IMR-90 (cell line): ENCODE measurements at regions not wholly inside any gene's neighbourhood (a gene's known extent, or its start where the extent isn't known, plus 50 kb on each side); places are given as distances from the start of the nearest gene placed in this dataset.

Experiments used
- ATAC-seq: fragments of 200-7000 bp; cut with Tn5 transposase; 2 replicates; pipeline ENCODE4 v1.9.1; 2020; ENCODE audit warnings: low read depth, mild to moderate bottlenecking, moderate library complexity
- BruUV-seq: library from RNA; stranded (reverse); fragments of 400-500 nt; replicated peaks from 2 replicates; lab custom pipeline; 2021; lab: Mats Ljungman, UMichigan
- CTCF ChIA-PET: fragments of 300-600 bp; formaldehyde crosslinking; extraction: SDS; loops from one replicate; lab custom pipeline; 2021; ENCODE audit warnings: antibody characterized with exemption; lab: Yijun Ruan, JAX
- POLR2A ChIA-PET: fragments of 300-600 bp; sonication (Branson Sonifier 250); formaldehyde crosslinking; loops from one replicate; lab custom pipeline; 2022; ENCODE audit warnings: antibody characterized with exemption; ENCODE audit not compliant: unreplicated experiment; lab: Charles Lee
- DNase-seq: peaks from one replicate; pipeline ENCODE4 v3.0.0; 2013
- H2AFZ ChIP-seq: replicated peaks from 2 replicates; pipeline ENCODE3; 2013; ENCODE audit warnings: low read length, mild to moderate bottlenecking; ENCODE audit not compliant: poor library complexity
- H2AK5ac ChIP-seq: 2 replicates; pipeline ENCODE4 v1.6.1; 2013; ENCODE audit warnings: low read depth, low read length, inconsistent platforms
- H2AK9ac ChIP-seq: replicated peaks from 2 replicates; pipeline ENCODE3; 2013; ENCODE audit warnings: mild to moderate bottlenecking, low read depth, low read length, moderate library complexity; ENCODE audit not compliant: poor library complexity
- H2BK120ac ChIP-seq: 2 replicates; pipeline ENCODE4 v1.6.1; 2013; ENCODE audit warnings: low read depth, low read length, inconsistent platforms
- H2BK15ac ChIP-seq: 3 replicates; pipeline ENCODE4 v1.6.1; 2013; ENCODE audit warnings: low read depth, low read length, inconsistent platforms
- H2BK20ac ChIP-seq: 2 replicates; pipeline ENCODE4 v1.6.1; 2013; ENCODE audit warnings: low read depth, mild to moderate bottlenecking, inconsistent platforms, low read length, moderate library complexity
- H2BK5ac ChIP-seq: 2 replicates; pipeline ENCODE4 v1.6.1; 2013; ENCODE audit warnings: mild to moderate bottlenecking, low read depth, low read length, inconsistent platforms; ENCODE audit not compliant: poor library complexity, severe bottlenecking
- H3K14ac ChIP-seq: replicated peaks from 2 replicates; pipeline ENCODE4 v1.6.1; 2013; ENCODE audit warnings: low read depth, low read length, inconsistent platforms
- H3K18ac ChIP-seq: 2 replicates; pipeline ENCODE4 v1.6.1; 2013; ENCODE audit warnings: low read depth, low read length, control low read depth
- H3K23ac ChIP-seq: 2 replicates; pipeline ENCODE4 v1.6.1; 2013; ENCODE audit warnings: low read depth, low read length, inconsistent platforms
- H3K27ac ChIP-seq: 2 replicates; pipeline ENCODE4 v1.5.1; 2013; ENCODE audit warnings: mild to moderate bottlenecking, control low read depth, low read length; ENCODE audit not compliant: insufficient read depth
- H3K27me3 ChIP-seq: 2 replicates; pipeline ENCODE4 v1.6.1; 2013; ENCODE audit warnings: low read length; ENCODE audit not compliant: control insufficient read depth, insufficient read depth
- H3K36me3 ChIP-seq: 2 replicates; pipeline ENCODE4 v1.6.1; 2013; ENCODE audit warnings: low read length, mixed read lengths; ENCODE audit not compliant: control insufficient read depth, insufficient read depth
- H3K4ac ChIP-seq: 2 replicates; pipeline ENCODE4 v1.6.1; 2013; ENCODE audit warnings: low read depth, low read length, inconsistent platforms
- H3K4me1 ChIP-seq: 2 replicates; pipeline ENCODE4 v1.6.1; 2013; ENCODE audit warnings: low read length, mixed read lengths; ENCODE audit not compliant: control insufficient read depth, insufficient read depth
- H3K4me2 ChIP-seq: 2 replicates; pipeline ENCODE4 v1.6.1; 2013; ENCODE audit warnings: low read depth, mild to moderate bottlenecking, control low read depth, low read length, moderate library complexity
- H3K4me3 ChIP-seq: 2 replicates; pipeline ENCODE4 v1.5.1; 2013; ENCODE audit warnings: low read depth, mild to moderate bottlenecking, control low read depth, low read length, moderate library complexity; ENCODE audit not compliant: insufficient read depth
- H3K56ac ChIP-seq: 2 replicates; pipeline ENCODE4 v1.6.1; 2013; ENCODE audit warnings: low read length, inconsistent platforms; ENCODE audit not compliant: insufficient read depth; ENCODE audit errors: extremely low read depth
- H3K79me1 ChIP-seq, 2 experiments: 2 replicates each; pipeline ENCODE4 v1.6.1; 2013; ENCODE audit warnings: low read length in 2 of 2, inconsistent platforms in 1 of 2, low read depth in 1 of 2
- H3K9ac ChIP-seq: 2 replicates; pipeline ENCODE4 v1.6.1; 2013; ENCODE audit warnings: low read depth, low read length, control low read depth
- H3K9me1 ChIP-seq: 2 replicates; pipeline ENCODE4 v1.6.1; 2013; ENCODE audit warnings: low read length, inconsistent platforms; ENCODE audit not compliant: insufficient read depth
- H3K9me3 ChIP-seq: 2 replicates; pipeline ENCODE4 v1.6.1; 2013; ENCODE audit warnings: low read length; ENCODE audit not compliant: control insufficient read depth, insufficient read depth
- H4K20me1 ChIP-seq: 2 replicates; pipeline ENCODE4 v1.6.1; 2013; ENCODE audit warnings: low read length, inconsistent platforms; ENCODE audit not compliant: insufficient read depth
- H4K5ac ChIP-seq: 2 replicates; pipeline ENCODE4 v1.6.1; 2013; ENCODE audit warnings: mild to moderate bottlenecking, low read depth, low read length, control low read depth
- H4K8ac ChIP-seq, 2 experiments: 2 replicates each; pipeline ENCODE4 v1.6.1; 2013; ENCODE audit warnings: low read depth in 2 of 2, low read length in 2 of 2, control low read depth in 1 of 2, inconsistent platforms in 1 of 2
- H4K91ac ChIP-seq: 2 replicates; pipeline ENCODE4 v1.6.1; 2013; ENCODE audit warnings: low read depth, low read length, inconsistent platforms; ENCODE audit not compliant: insufficient read depth
- FOS ChIP-seq: fragments of 150-350 bp; IDR thresholded peaks from 2 replicates; pipeline ENCODE4 v1.6.1; 2016; ENCODE audit warnings: low read depth, low read length
- MAZ ChIP-seq: IDR thresholded peaks from 2 replicates; pipeline ENCODE4 v1.6.1; 2012; ENCODE audit warnings: low read depth, mild to moderate bottlenecking, low read length, improper control_type of control experiment, moderate library complexity, borderline replicate concordance
- MXI1 ChIP-seq: IDR thresholded peaks from 2 replicates; pipeline ENCODE4 v1.6.1; 2012; ENCODE audit warnings: low read depth, mild to moderate bottlenecking, low read length, moderate library complexity, borderline replicate concordance
- RCOR1 ChIP-seq: IDR thresholded peaks from 2 replicates; pipeline ENCODE4 v1.6.1; 2012; ENCODE audit warnings: mild to moderate bottlenecking, low read length, improper control_type of control experiment; ENCODE audit not compliant: insufficient replicate concordance
- SMC3 ChIP-seq: fragments of 150-350 bp; IDR thresholded peaks from 2 replicates; pipeline ENCODE4 v1.6.1; 2016; ENCODE audit warnings: low read depth, mild to moderate bottlenecking, antibody characterized with exemption, low read length, moderate library complexity
- WGBS, 2 experiments: methylation state at CpG; one replicate each; pipeline versions ENCODE4 v1.1.5 to v1.1.7; 2013; ENCODE audit warnings: missing lambda C conversion rate in 2 of 2; ENCODE audit not compliant: insufficient read length in 1 of 2; ENCODE audit errors: extremely low coverage in 2 of 2; 5-methylcytosine and 5-hydroxymethylcytosine counted together
- dilution Hi-C: fragments of 300-500 bp; cut with HindIII; formaldehyde crosslinking; loops from one replicate; pipeline ENCODE4 v1.14.3; 2018; ENCODE audit warnings: low sequenced_read_pairs; ENCODE audit not compliant: unreplicated experiment
- in situ Hi-C: fragments of 300-500 bp; cut with MboI; formaldehyde crosslinking; loops from 3 replicates; pipeline ENCODE4 v1.14.3; 2019; ENCODE audit warnings: low sequenced_read_pairs, inconsistent platforms, mixed read lengths
- intact Hi-C: fragments of 100-400 bp; cut with micrococcal nuclease; formaldehyde crosslinking; loops from 2 replicates; pipeline ENCODE4 v1.10.0; 2022
- TF ChIP-seq, protein P1 (sequence below): conservative IDR thresholded peaks from 2 replicates; pipeline ENCODE4 v1.5.1; 2012; ENCODE audit warnings: mild to moderate bottlenecking, low read depth, low read length, improper control_type of control experiment
- TF ChIP-seq, protein P2 (sequence below): fragments of 150-350 bp; IDR thresholded peaks from 2 replicates; pipeline ENCODE4 v1.6.1; 2017; ENCODE audit warnings: mild to moderate bottlenecking, antibody characterized with exemption, low read length, low read depth

DNA sequence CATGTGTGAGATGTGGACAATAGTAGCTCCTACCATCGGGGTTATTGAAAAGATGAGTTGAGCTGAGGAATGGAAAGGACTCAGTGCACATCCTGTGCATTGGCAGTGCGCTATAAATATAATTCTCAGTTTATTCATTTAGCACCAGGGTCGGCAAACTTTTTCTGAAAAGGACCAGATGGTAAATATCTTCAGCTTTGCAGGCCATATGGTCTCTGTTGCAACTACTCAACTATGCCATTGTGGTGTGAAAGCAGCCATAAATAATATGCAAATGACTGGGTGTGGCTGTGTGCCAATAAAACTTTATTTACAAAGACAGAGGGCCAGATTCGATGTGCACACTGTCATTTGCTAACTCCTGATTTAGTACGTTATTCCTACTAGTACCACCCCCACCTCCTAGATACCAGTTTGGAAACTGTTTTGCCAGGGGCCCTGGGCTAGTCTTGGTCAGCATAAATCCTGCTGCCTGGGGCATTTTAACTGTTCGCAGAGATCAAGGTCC lies 422.9 kb upstream of the MKI67 start:
- ATAC-seq (no peak), DNase-seq (no peak)
- Histone ChIP-seq H3K79me1 (no peaks in the 10 kb centered on the region), H3K4ac (no peak overlapping the region), H2AK5ac (no peak overlapping the region), H2BK15ac (no peak overlapping the region), H3K23ac (no peak overlapping the region), H3K9ac (no peak overlapping the region), H3K18ac (no peak overlapping the region), H3K56ac (no peak overlapping the region), H3K27ac (no peak overlapping the region), H4K91ac (no peak overlapping the region), H3K4me3 (no peak overlapping the region), H4K8ac (no peak overlapping the region), H2BK120ac (no peak overlapping the region), H4K5ac (no peak overlapping the region), H3K4me1 (no peaks in the 10 kb centered on the region), H3K9me3 (peaks cover 41% of the 10 kb centered on the region), H3K4me2 (no peak overlapping the region), H2AK9ac (no peak overlapping the region), H3K36me3 (no peaks in the 10 kb centered on the region), H2AFZ (no peak overlapping the region), H3K9me1 (no peaks in the 10 kb centered on the region), H4K20me1 (no peaks in the 10 kb centered on the region), H3K27me3 (no peaks in the 10 kb centered on the region), H2BK5ac (no peak overlapping the region), H2BK20ac (no peak overlapping the region), H3K14ac (no peak overlapping the region)
- POLR2A ChIA-PET, result no interaction called here
- no peak for TF ChIP-seq FOS
- no peak for TF ChIP-seq MAZ
- no peak for TF ChIP-seq SMC3
- no peak for TF ChIP-seq RCOR1
- no peak for TF ChIP-seq MXI1
- TF ChIP-seq, protein P1, sequence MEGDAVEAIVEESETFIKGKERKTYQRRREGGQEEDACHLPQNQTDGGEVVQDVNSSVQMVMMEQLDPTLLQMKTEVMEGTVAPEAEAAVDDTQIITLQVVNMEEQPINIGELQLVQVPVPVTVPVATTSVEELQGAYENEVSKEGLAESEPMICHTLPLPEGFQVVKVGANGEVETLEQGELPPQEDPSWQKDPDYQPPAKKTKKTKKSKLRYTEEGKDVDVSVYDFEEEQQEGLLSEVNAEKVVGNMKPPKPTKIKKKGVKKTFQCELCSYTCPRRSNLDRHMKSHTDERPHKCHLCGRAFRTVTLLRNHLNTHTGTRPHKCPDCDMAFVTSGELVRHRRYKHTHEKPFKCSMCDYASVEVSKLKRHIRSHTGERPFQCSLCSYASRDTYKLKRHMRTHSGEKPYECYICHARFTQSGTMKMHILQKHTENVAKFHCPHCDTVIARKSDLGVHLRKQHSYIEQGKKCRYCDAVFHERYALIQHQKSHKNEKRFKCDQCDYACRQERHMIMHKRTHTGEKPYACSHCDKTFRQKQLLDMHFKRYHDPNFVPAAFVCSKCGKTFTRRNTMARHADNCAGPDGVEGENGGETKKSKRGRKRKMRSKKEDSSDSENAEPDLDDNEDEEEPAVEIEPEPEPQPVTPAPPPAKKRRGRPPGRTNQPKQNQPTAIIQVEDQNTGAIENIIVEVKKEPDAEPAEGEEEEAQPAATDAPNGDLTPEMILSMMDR, result no peak
- TF ChIP-seq, protein P2, sequence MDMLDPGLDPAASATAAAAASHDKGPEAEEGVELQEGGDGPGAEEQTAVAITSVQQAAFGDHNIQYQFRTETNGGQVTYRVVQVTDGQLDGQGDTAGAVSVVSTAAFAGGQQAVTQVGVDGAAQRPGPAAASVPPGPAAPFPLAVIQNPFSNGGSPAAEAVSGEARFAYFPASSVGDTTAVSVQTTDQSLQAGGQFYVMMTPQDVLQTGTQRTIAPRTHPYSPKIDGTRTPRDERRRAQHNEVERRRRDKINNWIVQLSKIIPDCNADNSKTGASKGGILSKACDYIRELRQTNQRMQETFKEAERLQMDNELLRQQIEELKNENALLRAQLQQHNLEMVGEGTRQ, result no peak
- WGBS, 2 experiments, result 0% methylated on average over 1 of the region's 6 CpGs; no CpG with 5 or more reads in 1 of the 2 experiments
- CTCF ChIA-PET, result no interaction called here
- dilution Hi-C loops (no loop called here), in situ Hi-C loops (no loop called here), intact Hi-C loops (no loop called here)
- no TSS peak for BruUV-seq
